Upper lobe of right lung (tissue), 1 donor: ENCODE measurements at regions not wholly inside any gene's neighbourhood (a gene's known extent, or its start where the extent isn't known, plus 50 kb on each side); places are given as distances from the start of the nearest gene placed in this dataset.

ENCODE experiments used
- ATAC-seq: fragments of 200-7000 bp; cut with Tn5 transposase; one replicate; pipeline ENCODE4 v1.9.1; 2020; ENCODE audit warnings: mild to moderate bottlenecking, moderate library complexity
- DNase-seq: peaks from one replicate; pipeline ENCODE4 v3.0.0-alpha.2; 2020
- H3K27ac ChIP-seq: fragments of 200-600 bp; one replicate; pipeline ENCODE4 v1.8.0; 2022
- H3K27me3 ChIP-seq: fragments of 200-600 bp; one replicate; pipeline ENCODE4 v1.8.0; 2022; ENCODE audit warnings: mild to moderate bottlenecking
- H3K36me3 ChIP-seq: fragments of 200-600 bp; one replicate; pipeline ENCODE4 v1.8.0; 2022
- H3K4me1 ChIP-seq: fragments of 200-600 bp; one replicate; pipeline ENCODE4 v1.8.0; 2022
- H3K4me3 ChIP-seq: fragments of 200-600 bp; one replicate; pipeline ENCODE4 v1.8.0; 2022; ENCODE audit warnings: mild to moderate bottlenecking
- H3K9me3 ChIP-seq: fragments of 200-600 bp; one replicate; pipeline ENCODE4 v1.8.0; 2022
- intact Hi-C: fragments of 100-400 bp; cut with DNase I; formaldehyde crosslinking; loops from one replicate; pipeline ENCODE4 v1.11.0; 2022
- TF ChIP-seq, protein P1 (sequence below): fragments of 200-600 bp; IDR thresholded peaks from one replicate; pipeline ENCODE4 v1.8.0; 2022; ENCODE audit warnings: antibody characterized with exemption
- donor health status: DM: no; HTN: yes; CAD: no; lungs with severe emphysema.

GRCh38 chr13:87524775-87525174 lies 146.4 kb upstream of the SLITRK5 start:
- H3K36me3 ChIP-seq, result no peaks in the 10 kb centered on the region
- DNase-seq, result no peak
- intact Hi-C loops, result no loop called here
- no peak overlapping the region for H3K4me3 ChIP-seq
- TF ChIP-seq, protein P1, sequence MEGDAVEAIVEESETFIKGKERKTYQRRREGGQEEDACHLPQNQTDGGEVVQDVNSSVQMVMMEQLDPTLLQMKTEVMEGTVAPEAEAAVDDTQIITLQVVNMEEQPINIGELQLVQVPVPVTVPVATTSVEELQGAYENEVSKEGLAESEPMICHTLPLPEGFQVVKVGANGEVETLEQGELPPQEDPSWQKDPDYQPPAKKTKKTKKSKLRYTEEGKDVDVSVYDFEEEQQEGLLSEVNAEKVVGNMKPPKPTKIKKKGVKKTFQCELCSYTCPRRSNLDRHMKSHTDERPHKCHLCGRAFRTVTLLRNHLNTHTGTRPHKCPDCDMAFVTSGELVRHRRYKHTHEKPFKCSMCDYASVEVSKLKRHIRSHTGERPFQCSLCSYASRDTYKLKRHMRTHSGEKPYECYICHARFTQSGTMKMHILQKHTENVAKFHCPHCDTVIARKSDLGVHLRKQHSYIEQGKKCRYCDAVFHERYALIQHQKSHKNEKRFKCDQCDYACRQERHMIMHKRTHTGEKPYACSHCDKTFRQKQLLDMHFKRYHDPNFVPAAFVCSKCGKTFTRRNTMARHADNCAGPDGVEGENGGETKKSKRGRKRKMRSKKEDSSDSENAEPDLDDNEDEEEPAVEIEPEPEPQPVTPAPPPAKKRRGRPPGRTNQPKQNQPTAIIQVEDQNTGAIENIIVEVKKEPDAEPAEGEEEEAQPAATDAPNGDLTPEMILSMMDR, result no peak
- H3K27ac ChIP-seq, result no peak overlapping the region
- H3K4me1 ChIP-seq, result no peaks in the 10 kb centered on the region
- ATAC-seq, result no peak
- no peaks in the 10 kb centered on the region for H3K9me3 ChIP-seq
- no peaks in the 10 kb centered on the region for H3K27me3 ChIP-seq

- ATAC-seq, result no peak
- TF ChIP-seq, protein P1, result no peak
- Histone ChIP-seq H3K27me3 (no peaks in the 10 kb centered on the region), H3K36me3 (no peaks in the 10 kb centered on the region), H3K4me3 (no peak overlapping the region), H3K27ac (no peak overlapping the region), H3K4me1 (no peaks in the 10 kb centered on the region), H3K9me3 (no peaks in the 10 kb centered on the region)
- no peak for DNase-seq
- intact Hi-C loops, result no loop called here
Measured at GRCh38 chr13:87533776-87534175, 137.4 kb upstream of the SLITRK5 start.

DNA sequence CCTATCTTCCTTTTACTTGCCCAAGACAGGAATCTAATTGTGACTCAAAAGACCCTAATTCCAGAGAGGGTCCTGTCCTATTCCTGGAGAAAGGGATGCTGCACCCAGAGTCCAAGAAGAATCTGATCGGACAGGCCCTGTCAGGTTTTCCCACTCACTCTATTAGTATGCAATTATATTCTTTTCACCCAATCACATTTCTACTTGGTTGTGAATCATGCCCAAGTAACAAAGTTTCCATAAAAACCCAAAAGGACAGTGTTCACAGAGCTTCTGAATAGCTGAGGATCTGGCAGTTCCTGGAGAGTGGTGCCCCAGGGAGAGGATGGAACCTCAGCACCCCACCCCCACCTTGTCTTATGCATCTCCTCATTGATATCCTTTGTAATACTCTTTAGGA lies 135.3 kb upstream of the SLITRK5 start:
- Histone ChIP-seq H3K36me3 (no peaks in the 10 kb centered on the region), H3K27me3 (no peaks in the 10 kb centered on the region), H3K27ac (no peak overlapping the region), H3K4me3 (no peak overlapping the region), H3K4me1 (no peaks in the 10 kb centered on the region), H3K9me3 (no peaks in the 10 kb centered on the region)
- DNase-seq (no peak), ATAC-seq (no peak)
- TF ChIP-seq, protein P1, result no peak
- intact Hi-C loops, result no loop called here

GRCh38 chr13:87536499-87536898 lies 134.7 kb upstream of the SLITRK5 start:
- DNase-seq (no peak), ATAC-seq (no peak)
- Histone ChIP-seq H3K27ac (no peak overlapping the region), H3K4me1 (no peaks in the 10 kb centered on the region), H3K4me3 (no peak overlapping the region), H3K9me3 (no peaks in the 10 kb centered on the region), H3K36me3 (no peaks in the 10 kb centered on the region), H3K27me3 (no peaks in the 10 kb centered on the region)
- TF ChIP-seq, protein P1, result no peak
- intact Hi-C loops, result no loop called here

GRCh38 chr13:87536899-87537298 lies 134.3 kb upstream of the SLITRK5 start:
- Histone ChIP-seq H3K27me3 (no peaks in the 10 kb centered on the region), H3K4me1 (no peaks in the 10 kb centered on the region), H3K36me3 (no peaks in the 10 kb centered on the region), H3K4me3 (no peak overlapping the region), H3K27ac (no peak overlapping the region), H3K9me3 (no peaks in the 10 kb centered on the region)
- TF ChIP-seq, protein P1, result no peak
- DNase-seq (no peak), ATAC-seq (no peak)
- intact Hi-C loops, result no loop called here

DNA sequence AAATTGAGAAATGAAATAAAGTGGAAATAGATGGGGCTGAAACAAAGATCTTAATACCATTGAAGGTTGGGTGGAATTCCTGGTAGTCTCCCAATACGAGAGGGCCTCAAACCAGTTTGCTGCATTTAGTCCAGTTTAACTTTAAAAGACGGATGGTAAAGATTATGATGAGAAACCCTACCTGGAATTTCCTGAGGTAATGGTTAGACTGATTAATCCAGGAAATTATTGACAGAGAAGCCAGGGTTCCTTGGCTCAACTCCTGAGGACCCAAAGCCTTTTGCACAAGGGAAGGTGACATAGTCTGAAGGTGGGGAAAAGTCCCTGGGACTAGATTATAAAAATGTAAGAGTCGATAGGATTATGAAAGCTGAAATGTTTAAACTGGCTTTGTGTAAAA lies 133.2 kb upstream of the SLITRK5 start:
- Histone ChIP-seq H3K27me3 (no peaks in the 10 kb centered on the region), H3K4me1 (no peaks in the 10 kb centered on the region), H3K9me3 (no peaks in the 10 kb centered on the region), H3K4me3 (no peak overlapping the region), H3K36me3 (no peaks in the 10 kb centered on the region), H3K27ac (no peak overlapping the region)
- DNase-seq, result no peak
- intact Hi-C loops, result no loop called here
- no peak for ATAC-seq
- TF ChIP-seq, protein P1, result no peak
